ENCODE measurements at regions not wholly inside any gene's neighbourhood (a gene's known extent, or its start where the extent isn't known, plus 50 kb on each side); places are given as distances from the start of the nearest gene placed in this dataset.

GRCh38 chr10:52965509-52965908 is 192.9 kb upstream of the MBL2 start:
- H3K4me3 Mint-ChIP-seq: no peak overlapping the region
- TF ChIP-seq, protein P1, sequence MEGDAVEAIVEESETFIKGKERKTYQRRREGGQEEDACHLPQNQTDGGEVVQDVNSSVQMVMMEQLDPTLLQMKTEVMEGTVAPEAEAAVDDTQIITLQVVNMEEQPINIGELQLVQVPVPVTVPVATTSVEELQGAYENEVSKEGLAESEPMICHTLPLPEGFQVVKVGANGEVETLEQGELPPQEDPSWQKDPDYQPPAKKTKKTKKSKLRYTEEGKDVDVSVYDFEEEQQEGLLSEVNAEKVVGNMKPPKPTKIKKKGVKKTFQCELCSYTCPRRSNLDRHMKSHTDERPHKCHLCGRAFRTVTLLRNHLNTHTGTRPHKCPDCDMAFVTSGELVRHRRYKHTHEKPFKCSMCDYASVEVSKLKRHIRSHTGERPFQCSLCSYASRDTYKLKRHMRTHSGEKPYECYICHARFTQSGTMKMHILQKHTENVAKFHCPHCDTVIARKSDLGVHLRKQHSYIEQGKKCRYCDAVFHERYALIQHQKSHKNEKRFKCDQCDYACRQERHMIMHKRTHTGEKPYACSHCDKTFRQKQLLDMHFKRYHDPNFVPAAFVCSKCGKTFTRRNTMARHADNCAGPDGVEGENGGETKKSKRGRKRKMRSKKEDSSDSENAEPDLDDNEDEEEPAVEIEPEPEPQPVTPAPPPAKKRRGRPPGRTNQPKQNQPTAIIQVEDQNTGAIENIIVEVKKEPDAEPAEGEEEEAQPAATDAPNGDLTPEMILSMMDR (IDR thresholded peaks at IDR 0.05): no peak
- H3K9me3 Mint-ChIP-seq: no peaks in the 10 kb centered on the region
- ChIA-PET CTCF (no interaction called here), POLR2A (no interaction called here)
- intact Hi-C loops (cut with DNase I, micrococcal nuclease): no loop called here
- ATAC-seq (ENCODE audit: poor library complexity) (no peak), DNase-seq (no peak)
- Histone ChIP-seq H3K4me3 (ENCODE audit: low read length) (no peak overlapping the region), H3K27me3 (ENCODE audit: control insufficient read depth in 1 of 2, insufficient read depth in 2 of 2, low read length in 2 of 2) (no peaks in the 10 kb centered on the region), H3K9me3 (ENCODE audit: control insufficient read depth in 1 of 2, insufficient read depth in 1 of 2, low read length in 2 of 2) (peaks cover 0 to 17% of the 10 kb centered on the region in 2 experiments), H3K36me3 (ENCODE audit: insufficient read depth, low read length) (no peaks in the 10 kb centered on the region), H3K4me1 (ENCODE audit: insufficient read depth, low read length) (no peaks in the 10 kb centered on the region), H3K27ac (ENCODE audit: low read depth in 1 of 2, low read length in 2 of 2) (no peak overlapping the region)
- H3K36me3 Mint-ChIP-seq (ENCODE audit: low read depth): no peaks in the 10 kb centered on the region
- no peaks in the 10 kb centered on the region for H3K4me1 Mint-ChIP-seq (ENCODE audit: low read depth)
- H3K27ac Mint-ChIP-seq: no peak overlapping the region
- no peaks in the 10 kb centered on the region for H3K27me3 Mint-ChIP-seq

DNA sequence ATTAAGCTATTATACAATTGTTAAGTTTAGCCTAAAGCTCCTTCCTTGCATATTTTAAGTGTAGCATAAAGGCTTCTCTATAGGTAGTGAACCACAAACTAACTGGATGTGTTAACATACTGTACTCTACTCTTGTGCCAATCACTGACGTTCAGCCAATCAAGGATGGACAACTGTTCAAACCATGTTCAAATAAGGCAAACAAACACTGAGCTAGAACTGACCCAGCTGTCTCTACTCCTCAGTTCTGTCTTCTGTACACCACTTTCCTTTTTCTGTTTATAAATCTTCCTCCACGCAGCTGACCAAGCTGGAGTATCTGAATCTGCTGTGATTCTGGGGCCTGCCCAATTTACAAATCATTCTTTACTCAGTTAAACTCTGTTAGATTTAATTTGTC is 188.7 kb upstream of the MBL2 start:
- DNase-seq (no peak), ATAC-seq (ENCODE audit: poor library complexity) (no peak)
- H3K9me3 Mint-ChIP-seq: no peaks in the 10 kb centered on the region
- H3K4me1 Mint-ChIP-seq (ENCODE audit: low read depth): no peaks in the 10 kb centered on the region
- Histone ChIP-seq H3K9me3 (ENCODE audit: control insufficient read depth in 1 of 2, insufficient read depth in 1 of 2, low read length in 2 of 2) (peaks cover 0 to 17% of the 10 kb centered on the region in 2 experiments), H3K36me3 (ENCODE audit: insufficient read depth, low read length) (no peaks in the 10 kb centered on the region), H3K4me1 (ENCODE audit: insufficient read depth, low read length) (no peaks in the 10 kb centered on the region), H3K27ac (ENCODE audit: low read depth in 1 of 2, low read length in 2 of 2) (no peak overlapping the region), H3K4me3 (ENCODE audit: low read length) (no peak overlapping the region), H3K27me3 (ENCODE audit: control insufficient read depth in 1 of 2, insufficient read depth in 2 of 2, low read length in 2 of 2) (no peaks in the 10 kb centered on the region)
- no peaks in the 10 kb centered on the region for H3K36me3 Mint-ChIP-seq (ENCODE audit: low read depth)
- TF ChIP-seq, protein P1 (IDR thresholded peaks at IDR 0.05): no peak
- CTCF ChIA-PET: no interaction called here
- POLR2A ChIA-PET: no interaction called here
- H3K27me3 Mint-ChIP-seq: no peaks in the 10 kb centered on the region
- intact Hi-C loops (cut with DNase I, micrococcal nuclease): no loop called here
- no peak overlapping the region for H3K4me3 Mint-ChIP-seq
- H3K27ac Mint-ChIP-seq: no peak overlapping the region

- Histone ChIP-seq H3K9me3 (ENCODE audit: control insufficient read depth in 1 of 2, insufficient read depth in 1 of 2, low read length in 2 of 2) (peaks cover 0 to 13% of the 10 kb centered on the region in 2 experiments), H3K27me3 (ENCODE audit: control insufficient read depth in 1 of 2, insufficient read depth in 2 of 2, low read length in 2 of 2) (no peaks in the 10 kb centered on the region), H3K4me3 (ENCODE audit: low read length) (no peak overlapping the region), H3K36me3 (ENCODE audit: insufficient read depth, low read length) (no peaks in the 10 kb centered on the region), H3K27ac (ENCODE audit: low read depth in 1 of 2, low read length in 2 of 2) (no peak overlapping the region), H3K4me1 (ENCODE audit: insufficient read depth, low read length) (no peaks in the 10 kb centered on the region)
- TF ChIP-seq, protein P1 (IDR thresholded peaks at IDR 0.05): no peak
- Mint-ChIP-seq H3K27me3 (no peaks in the 10 kb centered on the region), H3K4me1 (ENCODE audit: low read depth) (no peaks in the 10 kb centered on the region), H3K36me3 (ENCODE audit: low read depth) (no peaks in the 10 kb centered on the region), H3K27ac (no peak overlapping the region), H3K9me3 (no peaks in the 10 kb centered on the region), H3K4me3 (no peak overlapping the region)
- no peak for DNase-seq
- no peak for ATAC-seq (ENCODE audit: poor library complexity)
- intact Hi-C loops (cut with DNase I, micrococcal nuclease): no loop called here
- CTCF ChIA-PET: no interaction called here
- POLR2A ChIA-PET: no interaction called here
These were observed 187.2 kb upstream of the MBL2 start for GRCh38 chr10:52959810-52960209.
